Spinal cord (tissue), 9 donors: ENCODE measurements at regions not wholly inside any gene's neighbourhood (a gene's known extent, or its start where the extent isn't known, plus 50 kb on each side); places are given as distances from the start of the nearest gene placed in this dataset.
"Not testable (repeated sequence)": the region's sequence is repeated elsewhere in the genome, so short reads cannot be mapped to it uniquely, and the experiment has no call there.

Source experiments
- DNase-seq, 6 donors: peaks; one replicate each; pipeline versions ENCODE4 v3.0.0 to v3.0.0-alpha.2; 2013 to 2015; ENCODE audit warnings: low spot score in 6 of 6, low read depth in 4 of 6
- H3K27ac ChIP-seq: one replicate; pipeline ENCODE4 v1.5.1; 2013; ENCODE audit warnings: low read depth, low read length, control low read depth
- H3K27me3 ChIP-seq: one replicate; pipeline ENCODE4 v1.6.1; 2013; ENCODE audit warnings: low read length; ENCODE audit not compliant: control insufficient read depth, insufficient read depth
- H3K36me3 ChIP-seq: one replicate; pipeline ENCODE4 v1.6.1; 2013; ENCODE audit warnings: low read length; ENCODE audit not compliant: control insufficient read depth, insufficient read depth
- H3K4me1 ChIP-seq: one replicate; pipeline ENCODE4 v1.6.1; 2013; ENCODE audit warnings: low read length; ENCODE audit not compliant: control insufficient read depth, insufficient read depth
- H3K4me3 ChIP-seq: one replicate; pipeline ENCODE4 v1.5.1; 2013; ENCODE audit warnings: low read depth, low read length, control low read depth
- H3K9me3 ChIP-seq: one replicate; pipeline ENCODE4 v1.6.1; 2013; ENCODE audit warnings: low read length; ENCODE audit not compliant: control insufficient read depth, insufficient read depth
- WGBS: methylation state at CpG from one replicate; pipeline ENCODE4 v1.1.5; 2013; ENCODE audit warnings: missing lambda C conversion rate; ENCODE audit not compliant: insufficient coverage; 5-methylcytosine and 5-hydroxymethylcytosine counted together
- donor health status: healthy.

- Histone ChIP-seq H3K9me3 (no peaks in the 10 kb centered on the region), H3K27ac (no peak overlapping the region), H3K4me1 (no peaks in the 10 kb centered on the region), H3K4me3 (no peak overlapping the region), H3K36me3 (no peaks in the 10 kb centered on the region), H3K27me3 (no peaks in the 10 kb centered on the region)
- 33% methylated on average over 1 of the region's 5 CpGs for WGBS
- DNase-seq: no peak
These were observed 290.5 kb downstream of the ANXA1 start for GRCh38 chr9:73441890-73442818.

GRCh38 chr9:73444821-73445220 is 293.2 kb downstream of the ANXA1 start:
- no CpG with 5 or more reads among the region's 1 CpG for WGBS
- H3K9me3 ChIP-seq: no peaks in the 10 kb centered on the region
- H3K36me3 ChIP-seq: no peaks in the 10 kb centered on the region
- no peak overlapping the region for H3K27ac ChIP-seq
- no peaks in the 10 kb centered on the region for H3K27me3 ChIP-seq
- no peaks in the 10 kb centered on the region for H3K4me1 ChIP-seq
- no peak for DNase-seq
- H3K4me3 ChIP-seq: no peak overlapping the region

GRCh38 chr9:73445384-73445783 is 293.7 kb downstream of the ANXA1 start:
- H3K27ac ChIP-seq, DNase-seq, H3K9me3 ChIP-seq, H3K4me1 ChIP-seq, H3K36me3 ChIP-seq, H3K27me3 ChIP-seq, H3K4me3 ChIP-seq: not testable (repeated sequence)
- 67% methylated on average over 1 of the region's 1 CpG for WGBS

- Histone ChIP-seq H3K4me1 (no peaks in the 10 kb centered on the region), H3K27me3 (no peaks in the 10 kb centered on the region), H3K4me3 (no peak overlapping the region), H3K36me3 (no peaks in the 10 kb centered on the region), H3K27ac (no peak overlapping the region), H3K9me3 (no peaks in the 10 kb centered on the region)
- DNase-seq: no peak
These were observed 294.6 kb downstream of the ANXA1 start for GRCh38 chr9:73446306-73446705.

- Histone ChIP-seq H3K9me3 (no peaks in the 10 kb centered on the region), H3K4me3 (no peak overlapping the region), H3K4me1 (no peaks in the 10 kb centered on the region), H3K27me3 (no peaks in the 10 kb centered on the region), H3K36me3 (no peaks in the 10 kb centered on the region), H3K27ac (no peak overlapping the region)
- no CpG with 5 or more reads among the region's 2 CpGs for WGBS
- no peak for DNase-seq
These were observed 299.3 kb downstream of the ANXA1 start for GRCh38 chr9:73451003-73451402.

- H3K4me1 ChIP-seq: no peaks in the 10 kb centered on the region
- peak in 1 of 6 donors; percentile 3 for DNase-seq
- H3K9me3 ChIP-seq: no peaks in the 10 kb centered on the region
- H3K4me3 ChIP-seq: no peak overlapping the region
- H3K36me3 ChIP-seq: no peaks in the 10 kb centered on the region
- H3K27me3 ChIP-seq: no peaks in the 10 kb centered on the region
- no peak overlapping the region for H3K27ac ChIP-seq
These were observed 308.2 kb downstream of the ANXA1 start for GRCh38 chr9:73459817-73460216.

- 83% methylated on average over 1 of the region's 1 CpG for WGBS
- no peak overlapping the region for H3K27ac ChIP-seq
- H3K4me3 ChIP-seq: no peak overlapping the region
- H3K27me3 ChIP-seq: no peaks in the 10 kb centered on the region
- H3K4me1 ChIP-seq: no peaks in the 10 kb centered on the region
- H3K36me3 ChIP-seq: no peaks in the 10 kb centered on the region
- no peaks in the 10 kb centered on the region for H3K9me3 ChIP-seq
- no peak for DNase-seq
These were observed 317.1 kb downstream of the ANXA1 start for GRCh38 chr9:73468716-73469115.

- Histone ChIP-seq H3K4me3 (no peak overlapping the region), H3K27me3 (no peaks in the 10 kb centered on the region), H3K36me3 (no peaks in the 10 kb centered on the region), H3K4me1 (no peaks in the 10 kb centered on the region), H3K9me3 (no peaks in the 10 kb centered on the region), H3K27ac (no peak overlapping the region)
- WGBS: 90% methylated on average over 2 of the region's 3 CpGs
- no peak for DNase-seq
These were observed 319.1 kb downstream of the ANXA1 start for GRCh38 chr9:73470766-73471165.

GRCh38 chr9:73474002-73474600 is 322.4 kb downstream of the ANXA1 start:
- no peak overlapping the region for H3K4me3 ChIP-seq
- H3K27me3 ChIP-seq: no peaks in the 10 kb centered on the region
- no peaks in the 10 kb centered on the region for H3K36me3 ChIP-seq
- no peak overlapping the region for H3K27ac ChIP-seq
- 89% methylated on average over 10 of the region's 14 CpGs for WGBS
- H3K9me3 ChIP-seq: no peaks in the 10 kb centered on the region
- H3K4me1 ChIP-seq: no peaks in the 10 kb centered on the region
- no peak for DNase-seq

GRCh38 chr9:73474625-73475024 is 323.0 kb downstream of the ANXA1 start:
- no peaks in the 10 kb centered on the region for H3K27me3 ChIP-seq
- no peak overlapping the region for H3K27ac ChIP-seq
- WGBS: 93% methylated on average over 20 of the region's 20 CpGs
- H3K4me3 ChIP-seq: no peak overlapping the region
- H3K36me3 ChIP-seq: no peaks in the 10 kb centered on the region
- no peaks in the 10 kb centered on the region for H3K4me1 ChIP-seq
- DNase-seq: no peak
- no peaks in the 10 kb centered on the region for H3K9me3 ChIP-seq
